Endothelial cell of umbilical vein (primary cell): ENCODE measurements at regions not wholly inside any gene's neighbourhood (a gene's known extent, or its start where the extent isn't known, plus 50 kb on each side); places are given as distances from the start of the nearest gene placed in this dataset.

Experiments
- BruUV-seq: library from RNA; stranded (reverse); fragments of 400-500 nt; replicated peaks from 2 replicates; lab custom pipeline; 2021; lab: Mats Ljungman, UMichigan
- CTCF ChIA-PET: fragments of 300-600, 350-600 bp; sonication (Branson Sonifier 250); formaldehyde crosslinking; loops from one replicate; lab custom pipeline; 2021; ENCODE audit warnings: antibody characterized with exemption, inconsistent platforms; lab: Charles Lee
- POLR2A ChIA-PET: fragments of 300-600, 350-600 bp; sonication (Branson Sonifier 250); formaldehyde crosslinking; loops from one replicate; lab custom pipeline; 2021; ENCODE audit warnings: antibody characterized with exemption, inconsistent platforms; lab: Charles Lee
- DNase-seq: peaks from one replicate; pipeline ENCODE4 v3.0.0-alpha.2; 2011; ENCODE audit warnings: low read depth, low spot score
- FAIRE-seq: peaks from 2 replicates; lab custom pipeline; 2011; peaks lifted over from hg19 to GRCh38; lab: Jason Lieb, UNC
- H2AFZ ChIP-seq: 2 replicates; pipeline ENCODE4 v1.6.0; 2012; ENCODE audit warnings: low read depth, low read length, control low read depth, inconsistent platforms
- H3K27ac ChIP-seq: 2 replicates; pipeline ENCODE4 v1.5.1; 2011; ENCODE audit warnings: low read depth, mild to moderate bottlenecking, control low read depth, low read length, moderate library complexity; ENCODE audit not compliant: insufficient read depth
- H3K27me3 ChIP-seq, 2 experiments: 2 replicates each; pipeline versions ENCODE4 v1.6.0 to v1.6.1; 2011; ENCODE audit warnings: low read length in 2 of 2, mixed read lengths in 1 of 2; ENCODE audit not compliant: control insufficient read depth in 2 of 2, insufficient read depth in 2 of 2
- H3K36me3 ChIP-seq, 2 experiments: 2 replicates in 1 of 2; 3 replicates in 1 of 2; pipeline ENCODE4 v1.5.1; 2011; ENCODE audit warnings: low read length in 2 of 2, mild to moderate bottlenecking in 1 of 2, moderate library complexity in 1 of 2; ENCODE audit not compliant: control insufficient read depth in 2 of 2, insufficient read depth in 2 of 2; ENCODE audit errors: extremely low read depth in 1 of 2
- H3K4me1 ChIP-seq: 3 replicates; pipeline ENCODE4 v1.5.1; 2011; ENCODE audit warnings: mild to moderate bottlenecking, low read length; ENCODE audit not compliant: control insufficient read depth, insufficient read depth; ENCODE audit errors: extremely low read depth
- H3K4me2 ChIP-seq: 2 replicates; pipeline ENCODE4 v1.6.1; 2011; ENCODE audit warnings: low read length, control low read depth, mixed read lengths; ENCODE audit not compliant: insufficient read depth
- H3K4me3 ChIP-seq, 3 experiments: fragments of 200-600 bp in 1 of 3; sonication (generic), shearing (Covaris generic) in 1 of 3; replicated peaks in 1 of 3; 2 replicates each; pipeline ENCODE4 v1.5.1; 2011 to 2016; ENCODE audit warnings: control low read depth in 3 of 3, low read length in 3 of 3, mild to moderate bottlenecking in 2 of 3, inconsistent platforms in 1 of 3, low read depth in 1 of 3, moderate library complexity in 1 of 3; ENCODE audit not compliant: insufficient read depth in 1 of 3
- H3K79me2 ChIP-seq: 2 replicates; pipeline ENCODE4 v1.6.0; 2012; ENCODE audit warnings: low read length, inconsistent platforms; ENCODE audit not compliant: control insufficient read depth, insufficient read depth
- H3K9ac ChIP-seq: replicated peaks from 2 replicates; pipeline ENCODE3; 2011; ENCODE audit warnings: low read length, control low read depth; ENCODE audit not compliant: insufficient read depth; ENCODE audit errors: extremely low read depth
- H3K9me1 ChIP-seq: replicated peaks from 3 replicates; pipeline ENCODE4 v1.6.0; 2011; ENCODE audit warnings: mild to moderate bottlenecking, low read length; ENCODE audit not compliant: control insufficient read depth, insufficient read depth; ENCODE audit errors: extremely low read depth
- H3K9me3 ChIP-seq: replicated peaks from 2 replicates; pipeline ENCODE4 v1.5.1; 2012; ENCODE audit warnings: low read length, inconsistent platforms; ENCODE audit not compliant: control insufficient read depth, insufficient read depth
- H4K20me1 ChIP-seq: replicated peaks from 2 replicates; pipeline ENCODE3; 2011; ENCODE audit warnings: mild to moderate bottlenecking, low read length; ENCODE audit not compliant: control insufficient read depth, insufficient read depth; ENCODE audit errors: extremely low read depth
- CTCF ChIP-seq, 2 donors: IDR thresholded peaks; 1 replicate in 1 of 2; 2 replicates in 1 of 2; pipeline ENCODE4 v1.5.1; 2011; ENCODE audit warnings: low read length in 2 of 2, mild to moderate bottlenecking in 2 of 2, moderate library complexity in 2 of 2, control low read depth in 1 of 2, inconsistent platforms in 1 of 2, low read depth in 1 of 2; ENCODE audit not compliant: insufficient read depth in 1 of 2; ENCODE audit errors: extremely low read depth in 1 of 2
- EZH2 ChIP-seq: IDR thresholded peaks from 2 replicates; pipeline ENCODE4 v1.6.1; 2012; ENCODE audit warnings: borderline replicate concordance, low read depth, mild to moderate bottlenecking, moderate library complexity, low read length, inconsistent platforms; ENCODE audit not compliant: severe bottlenecking
- GATA2 ChIP-seq: IDR thresholded peaks from 2 replicates; pipeline ENCODE4 v1.7.0; 2011; ENCODE audit warnings: low read depth, mild to moderate bottlenecking, moderate library complexity, mixed read lengths, low read length; ENCODE audit not compliant: insufficient read length, insufficient read depth
- JUN ChIP-seq: IDR thresholded peaks from 2 replicates; pipeline ENCODE4 v1.6.1; 2011; ENCODE audit warnings: borderline replicate concordance, low read depth; ENCODE audit not compliant: insufficient read length, insufficient read depth
- MAX ChIP-seq: IDR thresholded peaks from 2 replicates; pipeline ENCODE4 v1.6.1; 2011; ENCODE audit not compliant: insufficient read depth, insufficient read length
- MYC ChIP-seq: IDR thresholded peaks from one replicate; pipeline ENCODE4 v1.6.1; 2011; ENCODE audit warnings: mild to moderate bottlenecking, low read depth, low read length
- POLR2A ChIP-seq: IDR thresholded peaks from 2 replicates; pipeline ENCODE4 v1.6.1; 2012; ENCODE audit warnings: low read depth, mild to moderate bottlenecking, control low read depth, low read length
- dilution Hi-C: fragments of 300-500 bp; cut with MboI; formaldehyde crosslinking; loops from one replicate; pipeline ENCODE4 v1.15.0; 2019; ENCODE audit warnings: low sequenced_read_pairs; ENCODE audit not compliant: extremely low pct_ligation_motif_present
- intact Hi-C: fragments of 100-400 bp; cut with micrococcal nuclease; formaldehyde crosslinking; loops from one replicate; pipeline ENCODE4 v1.10.0; 2022

GRCh38 chr13:85486663-85487062 is 312.6 kb downstream of the SLITRK6 start:
- no peak for TF ChIP-seq JUN
- no peak for TF ChIP-seq GATA2

GRCh38 chr13:85473144-85473543 is 326.1 kb downstream of the SLITRK6 start:
- Histone ChIP-seq H2AFZ (no peak overlapping the region), H3K9me3 (peaks cover 2% of the 10 kb centered on the region), H3K9me1 (no peaks in the 10 kb centered on the region), H3K36me3 (no peaks in the 10 kb centered on the region), H3K27me3 (no peaks in the 10 kb centered on the region), H3K27ac (no peak overlapping the region), H3K4me3 (no peak overlapping the region), H3K79me2 (no peaks in the 10 kb centered on the region), H3K4me1 (no peaks in the 10 kb centered on the region), H3K4me2 (no peak overlapping the region), H3K9ac (no peak overlapping the region), H4K20me1 (no peaks in the 10 kb centered on the region)
- no peak for FAIRE-seq
- DNase-seq: no peak
- intact Hi-C loops (no loop called here), dilution Hi-C loops (no loop called here)
- TF ChIP-seq POLR2A (no peak), MAX (no peak), GATA2 (no peak), MYC (no peak), EZH2 (no peak), CTCF (IDR thresholded peaks at IDR 0.05; ENCODE audit: extremely low read depth in 1 of 2, insufficient read depth in 1 of 2, low read depth in 1 of 2, low read length in 2 of 2) (no peak), JUN (no peak)
- ChIA-PET POLR2A (no interaction called here), CTCF (no interaction called here)
- BruUV-seq: no TSS peak

More at GRCh38 chr13:85486663-85487062, 312.6 kb downstream of the SLITRK6 start:
- no TSS peak for BruUV-seq
- Histone ChIP-seq H3K27me3 (no peaks in the 10 kb centered on the region), H3K4me3 (no peak overlapping the region), H3K27ac (no peak overlapping the region), H2AFZ (no peak overlapping the region), H4K20me1 (no peaks in the 10 kb centered on the region), H3K9me1 (no peaks in the 10 kb centered on the region), H3K9me3 (no peaks in the 10 kb centered on the region), H3K36me3 (no peaks in the 10 kb centered on the region), H3K4me2 (no peak overlapping the region), H3K79me2 (no peaks in the 10 kb centered on the region), H3K4me1 (no peaks in the 10 kb centered on the region), H3K9ac (no peak overlapping the region)
- DNase-seq (no peak), FAIRE-seq (no peak)
- POLR2A ChIA-PET: no interaction called here
- CTCF ChIA-PET: no interaction called here
- dilution Hi-C loops: no loop called here
- intact Hi-C loops: no loop called here
